BJ (cell line): ENCODE measurements at regions not wholly inside any gene's neighbourhood (a gene's known extent, or its start where the extent isn't known, plus 50 kb on each side); places are given as distances from the start of the nearest gene placed in this dataset.

Source experiments
- CTCF ChIA-PET: fragments of 350-600 bp; formaldehyde crosslinking; extraction: SDS; loops from one replicate; lab custom pipeline; 2021; ENCODE audit warnings: antibody characterized with exemption, inconsistent platforms; lab: Yijun Ruan, JAX
- POLR2A ChIA-PET: fragments of 300-600 bp; sonication (Branson Sonifier 250); formaldehyde crosslinking; extraction: SDS; loops from one replicate; lab custom pipeline; 2021; ENCODE audit warnings: antibody characterized with exemption; lab: Charles Lee
- DNase-seq: peaks from one replicate; pipeline ENCODE4 v3.0.0-alpha.2; 2011; ENCODE audit warnings: low read depth
- H3K27me3 ChIP-seq: 2 replicates; pipeline ENCODE4 v1.6.0; 2011; ENCODE audit warnings: low read length; ENCODE audit not compliant: control insufficient read depth, insufficient read depth
- H3K36me3 ChIP-seq: 2 replicates; pipeline ENCODE4 v1.5.1; 2011; ENCODE audit warnings: low read length; ENCODE audit not compliant: control insufficient read depth, insufficient read depth
- H3K4me3 ChIP-seq: 2 replicates; pipeline ENCODE4 v1.5.1; 2011; ENCODE audit warnings: low read depth, mild to moderate bottlenecking, control low read depth, low read length
- CTCF ChIP-seq: IDR thresholded peaks from 2 replicates; pipeline ENCODE4 v1.5.1; 2011; ENCODE audit warnings: low read depth, mild to moderate bottlenecking, control low read depth, inconsistent platforms, low read length, moderate library complexity; ENCODE audit not compliant: insufficient read depth

DNA sequence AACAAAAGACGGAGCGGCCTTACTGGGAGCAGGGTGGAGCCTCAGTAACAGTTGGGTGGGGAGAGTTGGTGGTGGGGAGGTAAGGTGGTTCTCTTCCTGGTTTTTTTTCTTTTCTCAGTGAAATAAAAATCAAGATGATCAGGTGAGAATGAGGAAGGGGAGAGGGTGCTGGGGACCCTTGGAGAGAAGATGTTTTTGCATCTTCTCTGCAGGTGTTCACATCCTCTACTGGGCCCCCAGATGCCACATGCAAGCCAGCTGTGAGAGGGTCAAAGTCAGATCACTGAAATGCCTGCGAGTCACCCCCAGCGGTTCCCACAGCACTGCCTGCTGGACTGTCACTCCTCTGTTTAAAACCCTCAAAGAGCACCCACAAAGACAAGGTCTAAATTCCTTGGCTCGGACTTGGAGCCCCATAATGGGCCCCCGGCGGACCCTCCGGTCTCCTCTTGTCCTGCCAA is 69.8 kb upstream of the FHL2 start:
- Histone ChIP-seq H3K4me3 (no peak overlapping the region), H3K27me3 (peaks cover 17% of the 10 kb centered on the region), H3K36me3 (no peaks in the 10 kb centered on the region)
- no peak for TF ChIP-seq CTCF
- ChIA-PET CTCF (no interaction called here), POLR2A (no interaction called here)
- no peak for DNase-seq

DNA sequence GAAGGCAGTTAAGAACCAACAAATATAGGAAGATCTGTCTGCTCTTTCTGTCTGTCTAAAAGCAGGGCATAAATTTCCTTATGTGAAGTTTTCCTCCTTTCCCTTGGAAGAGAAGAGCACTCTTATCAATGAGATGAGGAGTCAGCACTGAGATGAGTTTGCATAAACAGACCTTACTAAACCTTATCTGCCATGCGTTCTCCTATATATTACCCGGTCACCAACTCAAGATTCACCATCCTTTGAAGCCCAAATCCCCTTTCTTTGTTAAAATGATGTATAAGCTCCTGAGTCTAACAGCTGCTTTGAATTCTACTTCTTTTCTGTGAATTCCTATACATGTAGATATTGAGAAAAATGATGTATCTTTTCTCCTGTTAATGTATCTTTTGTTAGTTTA is 65.5 kb upstream of the FHL2 start:
- Histone ChIP-seq H3K27me3 (peaks cover 5% of the 10 kb centered on the region), H3K36me3 (no peaks in the 10 kb centered on the region), H3K4me3 (no peak overlapping the region)
- POLR2A ChIA-PET, result no interaction called here
- DNase-seq, result no peak
- CTCF ChIA-PET, result interaction anchor here (0.6 kb wide), 1 partner anchor 68 kb away, joined by 3 read pairs; no protein-coding TSS in a partner anchor
- TF ChIP-seq CTCF, result no peak

- ChIA-PET CTCF (interaction anchor here (1.7 kb wide), 1 partner anchor 64 kb away, joined by 3 read pairs; no protein-coding TSS in a partner anchor), POLR2A (no interaction called here)
- Histone ChIP-seq H3K27me3 (peaks cover 3% of the 10 kb centered on the region), H3K36me3 (no peaks in the 10 kb centered on the region), H3K4me3 (no peak overlapping the region)
- no peak for DNase-seq
- no peak for TF ChIP-seq CTCF
Observed at GRCh38 chr2:105460048-105460732, 61.3 kb upstream of the FHL2 start.

GRCh38 chr2:105458076-105458475 is 59.2 kb upstream of the FHL2 start:
- no peak for DNase-seq
- H3K36me3 ChIP-seq, result no peaks in the 10 kb centered on the region
- no peak overlapping the region for H3K4me3 ChIP-seq
- peaks cover 3% of the 10 kb centered on the region for H3K27me3 ChIP-seq
- POLR2A ChIA-PET, result no interaction called here
- TF ChIP-seq CTCF, result no peak
- CTCF ChIA-PET, result no interaction called here

- Histone ChIP-seq H3K36me3 (no peaks in the 10 kb centered on the region), H3K27me3 (peaks cover 3% of the 10 kb centered on the region; the same call in 1 of the 2 replicates), H3K4me3 (no peak overlapping the region)
- DNase-seq, result peak; percentile 97
- ChIA-PET POLR2A (interaction anchor here (0.6 kb wide), 1 partner anchor 22 kb away, joined by 3 read pairs; no protein-coding TSS in a partner anchor), CTCF (interaction anchor here (1.0 to 1.3 kb wide), 3 partner anchors 9 to 66 kb away, joined by 3 to 4 read pairs (median 4); partner anchors contain the start of gene FHL2)
- no peak for TF ChIP-seq CTCF
Observed at GRCh38 chr2:105455488-105456003, 56.7 kb upstream of the FHL2 start.
